Neuron (in vitro differentiated cells): ENCODE measurements at regions not wholly inside any gene's neighbourhood (a gene's known extent, or its start where the extent isn't known, plus 50 kb on each side); places are given as distances from the start of the nearest gene placed in this dataset.

Source experiments
- H2AFZ ChIP-seq: one replicate; pipeline ENCODE4 v1.6.1; 2013; ENCODE audit warnings: low read depth, mild to moderate bottlenecking, inconsistent platforms, low read length, moderate library complexity
- H3K27me3 ChIP-seq: one replicate; pipeline ENCODE4 v1.6.1; 2013; ENCODE audit warnings: low read length; ENCODE audit not compliant: insufficient read depth
- H3K36me3 ChIP-seq: one replicate; pipeline ENCODE4 v1.6.1; 2013; ENCODE audit warnings: low read length; ENCODE audit not compliant: insufficient read depth
- H3K4me1 ChIP-seq: one replicate; pipeline ENCODE4 v1.6.1; 2013; ENCODE audit warnings: low read length; ENCODE audit not compliant: insufficient read depth
- H3K4me3 ChIP-seq: 2 replicates; pipeline ENCODE4 v1.5.1; 2013; ENCODE audit warnings: mild to moderate bottlenecking, low read length, moderate library complexity
- H3K9me3 ChIP-seq: one replicate; pipeline ENCODE4 v1.6.1; 2013; ENCODE audit warnings: low read length

- Histone ChIP-seq H3K36me3 (no peaks in the 10 kb centered on the region), H3K27me3 (no peaks in the 10 kb centered on the region), H2AFZ (no peak overlapping the region), H3K4me1 (peaks cover 16% of the 10 kb centered on the region), H3K9me3 (no peaks in the 10 kb centered on the region), H3K4me3 (no peak overlapping the region)
Observed at GRCh38 chr4:137203601-137204000, 328.7 kb downstream of the PCDH18 start.

- Histone ChIP-seq H3K4me3 (no peak overlapping the region), H3K27me3 (no peaks in the 10 kb centered on the region)
Observed at GRCh38 chr4:137200322-137200721, 332.0 kb downstream of the PCDH18 start.

DNA sequence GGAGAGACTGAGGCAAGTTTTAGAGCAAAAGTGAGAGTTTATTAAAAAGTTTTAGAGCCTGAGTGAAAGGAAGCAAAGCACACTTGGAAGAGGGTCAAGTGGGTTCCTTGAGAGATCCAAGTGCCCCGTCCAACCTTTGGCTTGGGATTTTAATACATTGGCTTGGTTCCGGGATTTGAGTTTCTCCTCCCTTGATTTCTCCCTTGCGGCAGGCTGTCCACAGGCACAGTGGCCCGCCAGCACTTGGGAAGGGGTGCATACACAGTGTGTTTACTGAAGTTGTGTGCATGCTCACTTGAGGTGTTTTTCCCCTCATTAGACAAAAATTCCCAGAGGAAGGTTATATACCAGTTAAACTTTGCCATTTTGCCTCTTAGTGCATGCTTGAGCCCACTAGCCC is 333.5 kb downstream of the PCDH18 start:
- Histone ChIP-seq H3K4me3 (no peak overlapping the region), H3K9me3 (no peaks in the 10 kb centered on the region), H3K4me1 (peaks cover 4% of the 10 kb centered on the region), H3K36me3 (no peaks in the 10 kb centered on the region), H2AFZ (no peak overlapping the region), H3K27me3 (no peaks in the 10 kb centered on the region)

More at GRCh38 chr4:137200322-137200721, 332.0 kb downstream of the PCDH18 start:
- H3K4me1 ChIP-seq = peaks cover 4% of the 10 kb centered on the region
- no peak overlapping the region for H2AFZ ChIP-seq
- H3K9me3 ChIP-seq = no peaks in the 10 kb centered on the region
- no peaks in the 10 kb centered on the region for H3K36me3 ChIP-seq

DNA sequence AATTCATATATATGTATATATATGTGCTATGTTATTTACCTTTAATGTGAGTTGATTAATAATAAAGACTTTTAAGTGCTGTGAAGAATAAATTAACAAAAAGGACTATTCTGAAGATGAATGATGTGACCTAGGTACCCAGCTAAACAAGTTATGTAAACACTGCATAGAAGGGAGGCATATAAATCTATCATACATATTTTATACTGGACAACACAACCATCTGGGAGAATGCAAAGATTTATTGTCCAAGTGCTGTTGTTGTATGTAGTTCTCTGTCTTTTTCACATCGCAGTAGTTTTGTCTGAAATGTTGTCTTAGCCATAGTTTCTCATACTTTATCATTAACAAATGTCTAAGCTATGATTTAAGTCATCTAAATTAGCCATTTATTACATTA is 337.6 kb downstream of the PCDH18 start:
- no peak overlapping the region for H3K4me3 ChIP-seq
- H3K9me3 ChIP-seq = no peaks in the 10 kb centered on the region
- no peaks in the 10 kb centered on the region for H3K27me3 ChIP-seq
- H3K36me3 ChIP-seq = no peaks in the 10 kb centered on the region
- H3K4me1 ChIP-seq = no peaks in the 10 kb centered on the region
- H2AFZ ChIP-seq = no peak overlapping the region

GRCh38 chr4:137193564-137193963 is 338.7 kb downstream of the PCDH18 start:
- Histone ChIP-seq H3K4me3 (no peak overlapping the region), H3K4me1 (no peaks in the 10 kb centered on the region), H3K9me3 (no peaks in the 10 kb centered on the region)

GRCh38 chr4:137181293-137181899 is 350.9 kb downstream of the PCDH18 start:
- Histone ChIP-seq H3K27me3 (no peaks in the 10 kb centered on the region), H3K36me3 (no peaks in the 10 kb centered on the region), H3K4me1 (no peaks in the 10 kb centered on the region), H3K9me3 (no peaks in the 10 kb centered on the region), H2AFZ (no peak overlapping the region), H3K4me3 (no peak overlapping the region)

More at GRCh38 chr4:137193564-137193963, 338.7 kb downstream of the PCDH18 start:
- Histone ChIP-seq H3K27me3 (no peaks in the 10 kb centered on the region), H2AFZ (no peak overlapping the region), H3K36me3 (no peaks in the 10 kb centered on the region)

GRCh38 chr4:137180349-137180748 is 351.9 kb downstream of the PCDH18 start:
- no peaks in the 10 kb centered on the region for H3K27me3 ChIP-seq
- H3K4me1 ChIP-seq = no peaks in the 10 kb centered on the region
- H3K9me3 ChIP-seq = no peaks in the 10 kb centered on the region
- no peak overlapping the region for H2AFZ ChIP-seq
- H3K36me3 ChIP-seq = no peaks in the 10 kb centered on the region
- no peak overlapping the region for H3K4me3 ChIP-seq

DNA sequence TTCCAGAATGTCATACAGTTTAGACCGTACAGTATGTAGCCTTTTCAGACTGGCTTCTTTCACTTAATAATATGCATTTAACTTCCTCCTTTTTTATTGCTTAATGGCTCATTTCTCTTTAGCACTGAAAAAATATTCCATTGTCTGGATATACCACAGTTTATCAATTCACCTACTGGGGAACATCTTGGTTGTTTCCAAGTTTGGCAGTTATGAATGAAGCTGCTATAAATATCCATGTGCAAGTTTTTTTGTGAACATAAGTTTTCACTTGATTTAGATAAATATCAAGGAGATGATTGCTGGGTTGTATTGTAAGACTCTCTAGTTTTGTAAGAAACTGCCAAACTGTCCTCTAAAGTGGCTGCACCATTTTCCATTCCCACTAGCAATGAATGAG is 375.5 kb downstream of the PCDH18 start:
- no peak overlapping the region for H2AFZ ChIP-seq
- H3K36me3 ChIP-seq = no peaks in the 10 kb centered on the region
- H3K27me3 ChIP-seq = no peaks in the 10 kb centered on the region
- no peaks in the 10 kb centered on the region for H3K4me1 ChIP-seq
- no peaks in the 10 kb centered on the region for H3K9me3 ChIP-seq
- no peak overlapping the region for H3K4me3 ChIP-seq

DNA sequence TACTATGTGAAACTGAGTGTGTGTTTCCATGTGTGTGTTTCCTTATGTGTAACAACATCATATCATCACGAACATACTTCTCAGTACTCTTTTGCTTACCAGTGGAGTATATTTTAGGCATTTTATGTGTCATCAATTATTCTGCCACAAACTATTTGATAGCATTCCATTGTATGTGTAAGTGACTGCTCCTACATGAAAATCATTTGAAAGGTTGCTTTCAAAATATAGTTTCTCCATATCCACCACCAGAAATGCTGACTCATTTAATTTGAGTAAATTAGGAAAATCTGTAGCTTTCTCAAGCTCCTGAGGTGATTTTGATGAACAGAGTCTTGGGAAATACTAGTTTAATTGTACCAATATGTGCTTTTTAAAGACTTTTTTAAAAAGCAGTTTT is 376.2 kb downstream of the PCDH18 start:
- H3K4me1 ChIP-seq = no peaks in the 10 kb centered on the region
- H3K27me3 ChIP-seq = no peaks in the 10 kb centered on the region
- no peak overlapping the region for H3K4me3 ChIP-seq
- H2AFZ ChIP-seq = no peak overlapping the region
- H3K36me3 ChIP-seq = no peaks in the 10 kb centered on the region
- no peaks in the 10 kb centered on the region for H3K9me3 ChIP-seq

GRCh38 chr4:137131201-137131600 is 401.1 kb downstream of the PCDH18 start:
- H3K27me3 ChIP-seq = no peaks in the 10 kb centered on the region
- no peaks in the 10 kb centered on the region for H3K36me3 ChIP-seq
- no peaks in the 10 kb centered on the region for H3K9me3 ChIP-seq
- no peak overlapping the region for H2AFZ ChIP-seq
- H3K4me1 ChIP-seq = no peaks in the 10 kb centered on the region
- H3K4me3 ChIP-seq = no peak overlapping the region

DNA sequence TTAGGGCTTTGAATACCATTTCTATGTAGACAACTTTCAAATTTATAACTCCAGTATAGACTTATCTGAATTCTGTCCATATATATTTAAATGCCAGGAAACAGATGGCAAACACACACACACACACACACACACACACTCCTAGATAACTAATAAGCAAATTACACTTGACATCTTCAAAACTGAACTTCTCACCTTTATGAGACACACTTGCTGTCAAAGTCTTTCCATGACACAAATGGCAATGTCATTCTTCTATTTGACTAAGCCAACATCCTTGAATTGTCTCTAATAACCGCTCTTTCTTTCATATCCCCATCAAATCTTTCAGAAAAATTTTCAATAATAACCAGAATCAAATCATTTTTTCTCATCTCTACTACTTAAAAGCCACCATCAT is 402.4 kb downstream of the PCDH18 start:
- no peaks in the 10 kb centered on the region for H3K36me3 ChIP-seq
- H2AFZ ChIP-seq = no peak overlapping the region
- H3K9me3 ChIP-seq = no peaks in the 10 kb centered on the region
- H3K4me3 ChIP-seq = no peak overlapping the region
- no peaks in the 10 kb centered on the region for H3K27me3 ChIP-seq
- peaks cover 3% of the 10 kb centered on the region for H3K4me1 ChIP-seq

DNA sequence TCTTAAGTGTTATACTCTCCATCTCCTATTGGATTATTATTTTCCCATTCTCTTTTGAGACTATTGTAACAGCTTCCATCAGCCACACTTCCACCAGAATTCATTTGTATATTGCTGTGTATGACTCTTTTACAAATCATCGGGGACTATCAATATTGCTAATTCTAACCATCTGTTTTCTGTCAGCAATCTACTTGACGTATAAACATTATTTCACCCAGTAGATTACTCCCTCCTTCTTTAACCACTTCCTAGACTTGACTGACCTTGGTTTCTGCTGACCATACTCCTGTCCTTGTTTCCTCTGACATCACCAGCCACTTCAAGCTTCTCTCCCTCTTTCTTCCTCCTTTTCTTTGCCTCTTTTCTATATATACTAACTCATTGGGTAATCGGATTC is 402.9 kb downstream of the PCDH18 start:
- Histone ChIP-seq H2AFZ (no peak overlapping the region), H3K4me1 (peaks cover 4% of the 10 kb centered on the region), H3K36me3 (no peaks in the 10 kb centered on the region), H3K27me3 (no peaks in the 10 kb centered on the region), H3K4me3 (no peak overlapping the region), H3K9me3 (no peaks in the 10 kb centered on the region)

DNA sequence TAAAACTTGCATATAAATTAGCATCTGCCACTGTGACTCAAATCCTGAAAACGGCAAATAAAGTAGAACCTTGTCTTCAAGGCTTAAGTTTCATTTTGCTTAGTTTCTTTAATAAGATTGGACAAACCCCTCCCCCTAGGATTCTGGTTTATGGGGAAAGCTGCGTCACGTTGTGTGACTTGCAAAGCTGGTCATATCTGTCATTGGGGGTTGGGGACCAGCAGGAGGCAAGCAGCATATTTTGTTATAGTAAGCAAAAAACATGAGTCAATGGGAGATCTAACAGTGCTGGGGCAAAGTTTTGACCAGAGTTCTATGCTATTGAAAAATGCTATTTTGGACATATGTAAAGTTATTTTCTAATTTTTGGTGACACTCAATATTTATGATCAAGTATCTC is 407.3 kb downstream of the PCDH18 start:
- Histone ChIP-seq H3K27me3 (no peaks in the 10 kb centered on the region), H3K4me3 (no peak overlapping the region), H2AFZ (no peak overlapping the region), H3K36me3 (no peaks in the 10 kb centered on the region), H3K9me3 (no peaks in the 10 kb centered on the region), H3K4me1 (peaks cover 4% of the 10 kb centered on the region)

GRCh38 chr4:137124278-137124932 is 407.9 kb downstream of the PCDH18 start:
- no peak overlapping the region for H3K4me3 ChIP-seq
- no peaks in the 10 kb centered on the region for H3K9me3 ChIP-seq
- H2AFZ ChIP-seq = peak overlapping the region; percentile 9
- H3K27me3 ChIP-seq = no peaks in the 10 kb centered on the region
- peaks cover 4% of the 10 kb centered on the region for H3K4me1 ChIP-seq
- no peaks in the 10 kb centered on the region for H3K36me3 ChIP-seq
